ENCODE measurements at regions not wholly inside any gene's neighbourhood (a gene's known extent, or its start where the extent isn't known, plus 50 kb on each side); places are given as distances from the start of the nearest gene placed in this dataset.

DNA sequence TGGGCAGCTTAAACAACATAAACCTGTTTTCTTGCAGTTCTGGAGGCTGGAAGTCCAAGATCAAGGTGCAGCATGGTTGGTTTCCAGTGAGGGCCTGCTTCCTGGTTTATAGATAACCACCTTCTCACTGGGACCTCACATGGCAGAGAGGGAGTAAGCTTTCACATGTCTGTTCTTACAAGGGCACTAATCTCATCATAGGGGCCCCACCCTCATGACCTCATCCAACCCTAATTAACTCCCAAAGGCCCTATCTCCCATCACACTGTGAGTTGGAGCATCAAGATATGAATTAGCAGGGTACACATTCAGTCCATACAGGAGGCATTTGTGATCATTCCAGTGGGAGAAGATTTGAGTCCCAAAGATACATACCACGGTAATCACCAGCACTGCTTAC lies 50.5 kb upstream of the GRIN2A start:
- Histone ChIP-seq H3K27ac (ENCODE audit: low read depth, low read length) (no peak overlapping the region), H3K27me3 (ENCODE audit: control insufficient read depth, low read length) (no peaks in the 10 kb centered on the region; the same call in 1 of the 2 replicates), H3K4me3 (ENCODE audit: low read length) (no peak overlapping the region), H3K9me2 (replicated peaks; ENCODE audit: control insufficient read depth, low read length) (no peaks in the 10 kb centered on the region), H3K79me2 (ENCODE audit: control insufficient read depth, low read length) (no peaks in the 10 kb centered on the region), H3K4me2 (ENCODE audit: low read length) (no peak overlapping the region), H4K20me1 (ENCODE audit: control insufficient read depth, insufficient read depth, low read depth, low read length) (no peaks in the 10 kb centered on the region), H3K4me1 (ENCODE audit: control insufficient read depth, low read length) (peaks cover 16% of the 10 kb centered on the region), H3F3A (ENCODE audit: control insufficient read depth, insufficient read depth) (no peaks in the 10 kb centered on the region), H3K36me3 (ENCODE audit: control insufficient read depth, low read length) (no peaks in the 10 kb centered on the region), H3K9me3 (ENCODE audit: control insufficient read depth, insufficient read depth, low read length) (no peaks in the 10 kb centered on the region)
- TF ChIP-seq EZH2phosphoT487 (IDR thresholded peaks at IDR 0.05; ENCODE audit: borderline replicate concordance, low read length) (no peak), CTCF (IDR thresholded peaks at IDR 0.05; ENCODE audit: low read depth, low read length, poor library complexity, severe bottlenecking) (no peak)

- Histone ChIP-seq H4K20me1 (ENCODE audit: control insufficient read depth, insufficient read depth, low read depth, low read length) (no peaks in the 10 kb centered on the region), H3K27me3 (ENCODE audit: control insufficient read depth, low read length) (no peaks in the 10 kb centered on the region; the same call in 1 of the 2 replicates), H3F3A (ENCODE audit: control insufficient read depth, insufficient read depth) (no peaks in the 10 kb centered on the region), H3K4me3 (ENCODE audit: low read length) (no peak overlapping the region), H3K4me1 (ENCODE audit: control insufficient read depth, low read length) (peaks cover 9% of the 10 kb centered on the region), H3K9me3 (ENCODE audit: control insufficient read depth, insufficient read depth, low read length) (no peaks in the 10 kb centered on the region), H3K4me2 (ENCODE audit: low read length) (no peak overlapping the region), H3K79me2 (ENCODE audit: control insufficient read depth, low read length) (no peaks in the 10 kb centered on the region), H3K36me3 (ENCODE audit: control insufficient read depth, low read length) (no peaks in the 10 kb centered on the region), H3K27ac (ENCODE audit: low read depth, low read length) (no peak overlapping the region), H3K9me2 (replicated peaks; ENCODE audit: control insufficient read depth, low read length) (no peaks in the 10 kb centered on the region)
- TF ChIP-seq EZH2phosphoT487 (IDR thresholded peaks at IDR 0.05; ENCODE audit: borderline replicate concordance, low read length) (no peak), CTCF (IDR thresholded peaks at IDR 0.05; ENCODE audit: low read depth, low read length, poor library complexity, severe bottlenecking) (no peak)
These were observed 57.4 kb upstream of the GRIN2A start for GRCh38 chr16:10239640-10240039.

- Histone ChIP-seq H3K27ac (ENCODE audit: low read depth, low read length) (no peak overlapping the region), H3K9me2 (replicated peaks; ENCODE audit: control insufficient read depth, low read length) (no peaks in the 10 kb centered on the region), H3K36me3 (ENCODE audit: control insufficient read depth, low read length) (no peaks in the 10 kb centered on the region), H3K79me2 (ENCODE audit: control insufficient read depth, low read length) (no peaks in the 10 kb centered on the region), H3K27me3 (ENCODE audit: control insufficient read depth, low read length) (no peaks in the 10 kb centered on the region), H3K4me3 (ENCODE audit: low read length) (no peak overlapping the region), H3K4me2 (ENCODE audit: low read length) (no peak overlapping the region), H4K20me1 (ENCODE audit: control insufficient read depth, insufficient read depth, low read depth, low read length) (no peaks in the 10 kb centered on the region), H3F3A (ENCODE audit: control insufficient read depth, insufficient read depth) (no peaks in the 10 kb centered on the region), H3K4me1 (ENCODE audit: control insufficient read depth, low read length) (peaks cover 9% of the 10 kb centered on the region), H3K9me3 (ENCODE audit: control insufficient read depth, insufficient read depth, low read length) (no peaks in the 10 kb centered on the region)
- TF ChIP-seq CTCF (IDR thresholded peaks at IDR 0.05; ENCODE audit: low read depth, low read length, poor library complexity, severe bottlenecking), result no peak
- TF ChIP-seq EZH2phosphoT487 (IDR thresholded peaks at IDR 0.05; ENCODE audit: borderline replicate concordance, low read length), result no peak
These were observed 58.8 kb upstream of the GRIN2A start for GRCh38 chr16:10240854-10241613.
